Vagina (tissue), 2 donors: ENCODE measurements at regions not wholly inside any gene's neighbourhood (a gene's known extent, or its start where the extent isn't known, plus 50 kb on each side); places are given as distances from the start of the nearest gene placed in this dataset.

ENCODE experiments used
- DNase-seq, 2 donors: peaks; one replicate each; pipeline ENCODE4 v3.0.0-alpha.2; 2017; ENCODE audit errors: extremely low spot score in 2 of 2
- H3K27ac ChIP-seq: fragments of 200-600 bp; sonication (generic); one replicate; pipeline ENCODE4 v1.5.1; 2019
- H3K27me3 ChIP-seq: fragments of 200-600 bp; sonication (generic); one replicate; pipeline ENCODE4 v1.5.1; 2019
- H3K36me3 ChIP-seq, 2 donors: fragments of 200-600 bp; sonication (generic); one replicate each; pipeline ENCODE4 v1.5.1; 2017 to 2019
- H3K4me1 ChIP-seq: fragments of 200-600 bp; sonication (generic); one replicate; pipeline ENCODE4 v1.5.1; 2019
- H3K4me3 ChIP-seq, 2 donors: fragments of 200-600 bp; sonication (generic); 1 replicate in 1 of 2; 2 replicates in 1 of 2; pipeline ENCODE4 v1.5.1; 2016 to 2019
- H3K9me3 ChIP-seq: fragments of 200-600 bp; sonication (generic); one replicate; pipeline ENCODE4 v1.5.1; 2019
- POLR2A ChIP-seq, 2 donors: fragments of 450-650 bp; IDR thresholded peaks; one replicate each; pipeline ENCODE4 v1.6.1; 2017; ENCODE audit warnings: antibody characterized with exemption in 2 of 2, mild to moderate bottlenecking in 2 of 2, moderate library complexity in 2 of 2
- POLR2AphosphoS5 ChIP-seq, 2 donors: sonication (generic); formaldehyde crosslinking; IDR thresholded peaks; one replicate each; pipeline ENCODE4 v1.9.0; 2017; ENCODE audit warnings: antibody characterized with exemption in 2 of 2, mild to moderate bottlenecking in 2 of 2, low read depth in 1 of 2; ENCODE audit not compliant: insufficient read depth in 1 of 2
- intact Hi-C: fragments of 100-400 bp; cut with DNase I; formaldehyde crosslinking; loops from one replicate; pipeline ENCODE4 v1.15.1; 2023
- TF ChIP-seq, protein P1 (sequence below), 3 experiments: fragments of 450-650 bp in 2 of 3; fragments of 200-600 bp in 1 of 3; sonication (generic) in 1 of 3; IDR thresholded peaks; one replicate each; pipeline ENCODE4 v1.5.1; 2017 to 2019; ENCODE audit warnings: antibody characterized with exemption in 3 of 3, mild to moderate bottlenecking in 2 of 3, moderate library complexity in 2 of 3

DNA sequence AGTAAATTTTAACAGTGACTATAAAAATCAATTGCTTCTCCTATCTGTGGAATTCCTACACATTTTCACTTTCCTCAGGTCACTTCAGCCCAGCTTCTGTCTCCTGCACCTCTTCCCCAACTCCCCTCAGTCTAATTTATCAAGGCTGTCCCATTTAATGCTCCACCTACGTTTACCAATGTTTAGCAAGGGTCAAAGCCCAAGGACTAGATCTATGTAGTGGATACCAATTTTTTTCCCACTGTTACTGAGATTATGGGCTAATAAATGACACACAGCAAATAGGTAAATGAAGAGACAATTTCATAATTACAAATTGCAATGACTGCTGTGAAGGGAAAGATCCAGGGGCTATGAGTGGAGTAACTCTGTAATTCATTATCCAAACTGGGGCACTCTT lies 211.5 kb upstream of the RPS23 start:
- intact Hi-C loops = no loop called here
- H3K9me3 ChIP-seq = no peaks in the 10 kb centered on the region
- TF ChIP-seq, protein P1, sequence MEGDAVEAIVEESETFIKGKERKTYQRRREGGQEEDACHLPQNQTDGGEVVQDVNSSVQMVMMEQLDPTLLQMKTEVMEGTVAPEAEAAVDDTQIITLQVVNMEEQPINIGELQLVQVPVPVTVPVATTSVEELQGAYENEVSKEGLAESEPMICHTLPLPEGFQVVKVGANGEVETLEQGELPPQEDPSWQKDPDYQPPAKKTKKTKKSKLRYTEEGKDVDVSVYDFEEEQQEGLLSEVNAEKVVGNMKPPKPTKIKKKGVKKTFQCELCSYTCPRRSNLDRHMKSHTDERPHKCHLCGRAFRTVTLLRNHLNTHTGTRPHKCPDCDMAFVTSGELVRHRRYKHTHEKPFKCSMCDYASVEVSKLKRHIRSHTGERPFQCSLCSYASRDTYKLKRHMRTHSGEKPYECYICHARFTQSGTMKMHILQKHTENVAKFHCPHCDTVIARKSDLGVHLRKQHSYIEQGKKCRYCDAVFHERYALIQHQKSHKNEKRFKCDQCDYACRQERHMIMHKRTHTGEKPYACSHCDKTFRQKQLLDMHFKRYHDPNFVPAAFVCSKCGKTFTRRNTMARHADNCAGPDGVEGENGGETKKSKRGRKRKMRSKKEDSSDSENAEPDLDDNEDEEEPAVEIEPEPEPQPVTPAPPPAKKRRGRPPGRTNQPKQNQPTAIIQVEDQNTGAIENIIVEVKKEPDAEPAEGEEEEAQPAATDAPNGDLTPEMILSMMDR (IDR thresholded peaks at IDR 0.05) = no peak
- TF ChIP-seq POLR2AphosphoS5 (IDR thresholded peaks at IDR 0.05; ENCODE audit: insufficient read depth in 1 of 2, low read depth in 1 of 2) (no peak), POLR2A (IDR thresholded peaks at IDR 0.05) (no peak)

DNA sequence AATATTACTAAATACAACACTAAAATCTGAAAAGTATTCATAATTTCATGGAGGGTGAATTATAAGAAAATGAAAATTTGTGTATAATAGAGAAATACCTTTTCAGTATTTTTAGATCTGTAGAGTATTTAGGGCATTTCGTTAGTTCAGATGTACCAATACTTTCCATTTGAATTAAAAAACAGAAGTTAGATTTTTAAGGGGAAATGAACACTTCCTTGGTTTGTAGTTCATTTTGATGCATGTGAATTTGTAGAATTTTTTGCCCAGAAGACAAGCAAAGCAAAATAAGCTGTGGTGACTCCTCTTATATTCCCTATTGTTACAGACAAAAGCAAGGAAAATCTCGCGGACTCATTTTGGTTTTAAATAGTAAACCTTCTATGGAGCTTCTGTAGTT lies 209.0 kb upstream of the RPS23 start:
- Histone ChIP-seq H3K4me1 (no peaks in the 10 kb centered on the region), H3K9me3 (no peaks in the 10 kb centered on the region), H3K36me3 (no peaks in the 10 kb centered on the region), H3K4me3 (no peak overlapping the region), H3K27ac (no peak overlapping the region), H3K27me3 (no peaks in the 10 kb centered on the region)
- no peak for DNase-seq
- no peak for TF ChIP-seq POLR2AphosphoS5 (IDR thresholded peaks at IDR 0.05; ENCODE audit: insufficient read depth in 1 of 2, low read depth in 1 of 2)
- TF ChIP-seq POLR2A (IDR thresholded peaks at IDR 0.05) = no peak
- TF ChIP-seq, protein P1 (IDR thresholded peaks at IDR 0.05) = no peak
- intact Hi-C loops = no loop called here

More for the DNA sequence above, 211.5 kb upstream of the RPS23 start:
- Histone ChIP-seq H3K27me3 (no peaks in the 10 kb centered on the region), H3K4me3 (no peak overlapping the region), H3K4me1 (no peaks in the 10 kb centered on the region), H3K36me3 (no peaks in the 10 kb centered on the region), H3K27ac (no peak overlapping the region)
- no peak for DNase-seq

DNA sequence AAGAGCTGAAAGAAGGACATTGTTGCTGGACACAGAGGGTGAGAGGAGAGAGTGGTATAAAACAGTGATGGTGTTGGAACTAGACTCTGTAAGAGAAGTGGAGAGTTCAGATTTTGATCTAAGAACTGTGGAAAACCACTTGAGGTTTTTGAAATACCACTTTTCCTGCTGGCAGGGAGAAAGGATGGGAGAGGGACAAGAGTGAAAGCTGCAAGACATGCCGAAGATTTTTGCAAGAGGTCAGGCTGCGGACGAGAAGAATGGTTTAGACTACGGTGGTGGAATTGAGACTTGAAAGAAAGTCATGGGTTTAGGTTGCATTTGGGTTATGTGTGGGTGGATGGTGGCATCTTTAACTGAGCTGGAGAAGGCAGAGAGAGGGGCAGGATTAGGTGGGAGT lies 202.2 kb upstream of the RPS23 start:
- TF ChIP-seq, protein P1 (IDR thresholded peaks at IDR 0.05) = no peak
- no peak for TF ChIP-seq POLR2A (IDR thresholded peaks at IDR 0.05)
- no peak for TF ChIP-seq POLR2AphosphoS5 (IDR thresholded peaks at IDR 0.05; ENCODE audit: insufficient read depth in 1 of 2, low read depth in 1 of 2)
- H3K4me1 ChIP-seq = no peaks in the 10 kb centered on the region
- H3K36me3 ChIP-seq = no peaks in the 10 kb centered on the region
- no peak overlapping the region for H3K27ac ChIP-seq
- no peak for DNase-seq
- H3K9me3 ChIP-seq = no peaks in the 10 kb centered on the region
- H3K27me3 ChIP-seq = no peaks in the 10 kb centered on the region
- intact Hi-C loops = no loop called here
- H3K4me3 ChIP-seq = no peak overlapping the region

DNA sequence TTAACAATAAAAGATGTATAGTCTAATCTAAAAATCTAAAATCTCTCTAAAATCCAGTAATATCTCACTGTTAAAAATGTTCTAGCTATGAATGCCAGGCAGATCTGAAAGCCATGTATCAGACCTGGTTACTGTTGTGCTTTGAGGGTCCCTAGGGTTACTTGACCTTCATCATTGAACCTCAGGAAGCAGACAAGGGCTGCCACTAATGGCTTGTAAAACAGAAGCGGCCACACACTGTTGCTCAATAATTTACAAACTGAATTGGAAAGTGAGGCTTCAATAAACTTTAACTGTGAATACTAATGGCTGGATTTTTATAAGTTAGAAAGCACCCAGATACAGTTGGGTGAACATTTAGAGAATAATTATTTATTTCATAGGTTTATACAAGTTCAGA lies 198.0 kb upstream of the RPS23 start:
- H3K4me3 ChIP-seq = no peak overlapping the region
- H3K9me3 ChIP-seq = no peaks in the 10 kb centered on the region
- TF ChIP-seq, protein P1 (IDR thresholded peaks at IDR 0.05) = no peak
- no peak for TF ChIP-seq POLR2AphosphoS5 (IDR thresholded peaks at IDR 0.05; ENCODE audit: insufficient read depth in 1 of 2, low read depth in 1 of 2)
- no peak for TF ChIP-seq POLR2A (IDR thresholded peaks at IDR 0.05)
- no peak for DNase-seq
- no peaks in the 10 kb centered on the region for H3K4me1 ChIP-seq
- H3K27ac ChIP-seq = no peak overlapping the region
- H3K36me3 ChIP-seq = no peaks in the 10 kb centered on the region
- intact Hi-C loops = no loop called here
- H3K27me3 ChIP-seq = no peaks in the 10 kb centered on the region

DNA sequence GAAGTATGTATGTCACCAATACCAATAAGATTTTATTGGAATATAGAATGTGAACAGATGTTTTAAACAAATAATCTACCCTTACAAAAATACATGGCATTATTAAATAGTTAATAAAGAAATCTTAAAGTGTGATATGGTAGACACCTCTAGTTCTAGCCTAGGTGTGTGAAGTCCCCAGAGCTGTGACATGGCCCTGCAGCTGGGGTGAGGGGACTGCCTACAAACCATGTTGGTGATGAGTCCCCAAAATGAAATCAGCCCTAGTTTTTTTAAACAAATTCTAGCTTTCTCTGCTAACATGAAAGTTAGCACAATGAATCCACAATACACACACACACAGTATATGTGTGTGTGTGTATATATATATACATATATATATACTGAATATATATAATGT lies 195.1 kb upstream of the RPS23 start:
- Histone ChIP-seq H3K36me3 (no peaks in the 10 kb centered on the region), H3K4me3 (no peak overlapping the region), H3K27ac (no peak overlapping the region), H3K27me3 (no peaks in the 10 kb centered on the region), H3K9me3 (no peaks in the 10 kb centered on the region), H3K4me1 (no peaks in the 10 kb centered on the region)
- intact Hi-C loops = no loop called here
- no peak for DNase-seq
- TF ChIP-seq POLR2A (IDR thresholded peaks at IDR 0.05) = no peak
- TF ChIP-seq, protein P1 (IDR thresholded peaks at IDR 0.05) = no peak
- no peak for TF ChIP-seq POLR2AphosphoS5 (IDR thresholded peaks at IDR 0.05; ENCODE audit: insufficient read depth in 1 of 2, low read depth in 1 of 2)
